ENCODE measurements at regions not wholly inside any gene's neighbourhood (a gene's known extent, or its start where the extent isn't known, plus 50 kb on each side); places are given as distances from the start of the nearest gene placed in this dataset.

DNA sequence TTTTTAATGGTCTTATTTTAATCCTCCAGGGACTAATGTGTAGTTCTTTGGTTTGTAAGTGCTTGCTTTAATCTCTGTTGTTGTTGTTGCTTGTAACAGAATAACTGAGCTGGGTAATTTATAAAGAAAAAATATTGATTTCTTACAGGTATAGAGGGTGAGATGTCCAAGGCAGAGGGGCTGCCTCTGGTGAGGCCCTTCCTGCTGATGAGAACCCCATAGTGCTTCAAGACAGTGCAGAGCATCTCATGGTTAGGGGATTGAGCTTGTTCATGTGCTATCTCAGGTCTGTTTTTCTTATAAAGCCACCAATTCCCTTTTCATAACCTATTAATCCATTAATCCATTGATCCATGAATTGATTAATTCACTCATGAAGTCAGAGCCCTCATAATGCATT is 516.3 kb upstream of the KCND2 start:
- no peak for ATAC-seq
- H3K36me3 ChIP-seq, result no peaks in the 10 kb centered on the region
- DNase-seq, result no peak
- no peaks in the 10 kb centered on the region for H3K27me3 ChIP-seq
- H3K9me3 ChIP-seq, result no peaks in the 10 kb centered on the region
- no peak for TF ChIP-seq CTCF (IDR thresholded peaks at IDR 0.05)
- no peak overlapping the region for H3K27ac ChIP-seq
- no peak overlapping the region for H3K4me3 ChIP-seq
- H3K4me1 ChIP-seq, result no peaks in the 10 kb centered on the region
- intact Hi-C loops (cut with DNase I), result no loop called here

DNA sequence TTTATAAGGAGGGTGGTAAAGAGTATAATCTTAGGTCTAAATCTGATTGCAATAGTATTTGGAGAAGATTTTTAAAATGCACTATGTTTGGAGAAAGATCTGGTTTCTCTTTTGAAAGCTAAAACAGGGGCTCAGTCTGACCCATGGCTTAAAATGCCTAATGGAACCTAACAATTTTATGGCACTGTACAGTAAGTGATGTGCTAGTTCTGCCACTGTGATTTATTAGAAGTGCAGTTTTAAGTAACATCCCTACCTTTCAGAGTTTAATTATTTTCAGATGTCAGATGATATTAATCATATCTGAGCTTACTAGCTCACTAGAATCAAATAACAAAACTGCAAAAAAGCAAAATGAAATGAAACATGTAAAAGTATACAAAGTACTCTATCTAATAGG is 514.7 kb upstream of the KCND2 start:
- no peak for TF ChIP-seq CTCF (IDR thresholded peaks at IDR 0.05)
- DNase-seq, result no peak
- no peak for ATAC-seq
- no peaks in the 10 kb centered on the region for H3K4me1 ChIP-seq
- no peak overlapping the region for H3K27ac ChIP-seq
- no peak overlapping the region for H3K4me3 ChIP-seq
- no peaks in the 10 kb centered on the region for H3K9me3 ChIP-seq
- intact Hi-C loops (cut with DNase I), result no loop called here
- no peaks in the 10 kb centered on the region for H3K27me3 ChIP-seq
- no peaks in the 10 kb centered on the region for H3K36me3 ChIP-seq

- no peak for ATAC-seq
Measured at GRCh38 chr7:119761776-119762175, 511.2 kb upstream of the KCND2 start.

GRCh38 chr7:119782286-119782685 is 490.7 kb upstream of the KCND2 start:
- DNase-seq (no peak), ATAC-seq (no peak)
- H3K4me3 ChIP-seq, result no peak overlapping the region
- no peak for TF ChIP-seq CTCF (IDR thresholded peaks at IDR 0.05)
- no peaks in the 10 kb centered on the region for H3K27me3 ChIP-seq
- H3K4me1 ChIP-seq, result no peaks in the 10 kb centered on the region
- intact Hi-C loops (cut with DNase I), result no loop called here
- no peak overlapping the region for H3K27ac ChIP-seq
- no peaks in the 10 kb centered on the region for H3K9me3 ChIP-seq
- no peaks in the 10 kb centered on the region for H3K36me3 ChIP-seq

More at GRCh38 chr7:119761776-119762175, 511.2 kb upstream of the KCND2 start:
- Histone ChIP-seq H3K4me3 (no peak overlapping the region), H3K9me3 (no peaks in the 10 kb centered on the region), H3K27me3 (no peaks in the 10 kb centered on the region), H3K36me3 (no peaks in the 10 kb centered on the region), H3K27ac (no peak overlapping the region), H3K4me1 (no peaks in the 10 kb centered on the region)
- DNase-seq, result no peak
- intact Hi-C loops (cut with DNase I), result no loop called here
- TF ChIP-seq CTCF (IDR thresholded peaks at IDR 0.05), result no peak

DNA sequence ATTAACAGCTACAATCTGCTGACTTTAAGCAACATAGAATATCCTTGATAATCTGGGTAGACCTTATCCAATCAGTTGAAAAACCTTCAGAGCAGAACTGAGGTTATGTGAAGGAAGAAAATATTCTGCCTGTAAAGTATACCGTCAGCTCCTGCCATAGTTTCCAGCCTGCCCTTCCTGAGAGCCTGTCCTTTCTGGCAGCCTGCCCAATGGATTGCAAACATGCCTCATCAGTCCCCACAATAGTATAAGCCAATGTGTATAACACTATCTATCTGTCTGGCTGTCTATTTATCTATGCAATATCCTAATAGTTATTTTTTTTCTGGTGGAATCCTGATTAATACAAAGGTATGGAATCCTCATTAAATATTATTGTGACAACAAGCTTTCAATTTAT is 489.2 kb upstream of the KCND2 start:
- H3K9me3 ChIP-seq, result no peaks in the 10 kb centered on the region
- no peak for ATAC-seq
- no peaks in the 10 kb centered on the region for H3K27me3 ChIP-seq
- H3K27ac ChIP-seq, result no peak overlapping the region
- TF ChIP-seq CTCF (IDR thresholded peaks at IDR 0.05), result no peak
- intact Hi-C loops (cut with DNase I), result no loop called here
- DNase-seq, result peak in 2 of 4 donors; percentile 4 to 16
- H3K4me3 ChIP-seq, result no peak overlapping the region
- H3K4me1 ChIP-seq, result no peaks in the 10 kb centered on the region
- no peaks in the 10 kb centered on the region for H3K36me3 ChIP-seq
